CD4-positive, alpha-beta T cell (primary cell): ENCODE measurements at regions not wholly inside any gene's neighbourhood (a gene's known extent, or its start where the extent isn't known, plus 50 kb on each side); places are given as distances from the start of the nearest gene placed in this dataset.

Experiments
- ATAC-seq: fragments of 200-7000 bp; cut with Tn5 transposase; one replicate; pipeline ENCODE4 v1.10.0; 2022; ENCODE audit warnings: mild to moderate bottlenecking; ENCODE audit not compliant: poor library complexity
- CTCF ChIA-PET: fragments of 350-600 bp; sonication (Branson Sonifier 250); formaldehyde crosslinking; loops from one replicate; lab custom pipeline; 2021; ENCODE audit warnings: antibody characterized with exemption, inconsistent platforms; lab: Charles Lee
- POLR2A ChIA-PET: fragments of 350-600 bp; sonication (Branson Sonifier 250); formaldehyde crosslinking; loops from one replicate; lab custom pipeline; 2021; ENCODE audit warnings: antibody characterized with exemption, inconsistent platforms; lab: Charles Lee
- DNase-seq, 14 experiments: peaks; one replicate each; pipeline ENCODE4 v3.0.0-alpha.2; 2013 to 2020; ENCODE audit warnings: mixed read lengths in 2 of 14
- H3K27ac ChIP-seq, 2 donors: one replicate each; pipeline versions ENCODE4 v1.5.1 to v1.7.0; 2013; ENCODE audit warnings: low read length in 2 of 2, low read depth in 1 of 2, mild to moderate bottlenecking in 1 of 2
- H3K27me3 ChIP-seq, 2 experiments: 1 replicate in 1 of 2; 2 replicates in 1 of 2; pipeline versions ENCODE4 v1.6.1 to v1.7.0; 2013; ENCODE audit warnings: low read length in 2 of 2, control low read depth in 1 of 2, mild to moderate bottlenecking in 1 of 2, moderate library complexity in 1 of 2; ENCODE audit not compliant: insufficient read depth in 2 of 2, control insufficient read depth in 1 of 2
- H3K36me3 ChIP-seq: one replicate; pipeline ENCODE4 v1.6.1; 2013; ENCODE audit warnings: low read length, control low read depth; ENCODE audit not compliant: insufficient read depth
- H3K4me1 ChIP-seq: one replicate; pipeline ENCODE4 v1.6.1; 2013; ENCODE audit warnings: low read length, control low read depth; ENCODE audit not compliant: insufficient read depth
- H3K4me3 ChIP-seq: one replicate; pipeline ENCODE4 v1.5.1; 2013; ENCODE audit warnings: mild to moderate bottlenecking, low read length, moderate library complexity
- H3K9me3 ChIP-seq, 2 experiments: 1 replicate in 1 of 2; 2 replicates in 1 of 2; pipeline versions ENCODE4 v1.6.1 to v1.7.0; 2013; ENCODE audit warnings: low read length in 2 of 2, mild to moderate bottlenecking in 2 of 2, control low read depth in 1 of 2, moderate library complexity in 1 of 2; ENCODE audit not compliant: control insufficient read depth in 1 of 2, insufficient read depth in 1 of 2
- H3K27ac Mint-ChIP-seq: one replicate; pipeline ENCODE4 v1.8.0; 2020; ENCODE audit warnings: mixed read lengths
- H3K27me3 Mint-ChIP-seq: one replicate; pipeline ENCODE4 v1.8.0; 2021; ENCODE audit warnings: mixed read lengths
- H3K36me3 Mint-ChIP-seq: one replicate; pipeline ENCODE4 v1.8.0; 2021; ENCODE audit warnings: low read depth, mixed read lengths
- H3K4me1 Mint-ChIP-seq: one replicate; pipeline ENCODE4 v1.8.0; 2021; ENCODE audit warnings: low read depth, mixed read lengths
- H3K4me3 Mint-ChIP-seq: one replicate; pipeline ENCODE4 v1.8.0; 2020; ENCODE audit warnings: mild to moderate bottlenecking, mixed read lengths
- H3K9me3 Mint-ChIP-seq: one replicate; pipeline ENCODE4 v1.8.0; 2020; ENCODE audit warnings: mixed read lengths
- intact Hi-C, 2 experiments: fragments of 100-400 bp; cut with DNase I in 1 of 2; cut with micrococcal nuclease in 1 of 2; formaldehyde crosslinking; loops; one replicate each; pipeline versions ENCODE4 v1.15.1 to v1.9.0; 2023 to 2025; cut with DNase I, micrococcal nuclease
- TF ChIP-seq, protein P1 (sequence below): fragments of 200-600 bp; IDR thresholded peaks from one replicate; pipeline ENCODE4 v1.8.0; 2022; ENCODE audit warnings: antibody characterized with exemption, mild to moderate bottlenecking

DNA sequence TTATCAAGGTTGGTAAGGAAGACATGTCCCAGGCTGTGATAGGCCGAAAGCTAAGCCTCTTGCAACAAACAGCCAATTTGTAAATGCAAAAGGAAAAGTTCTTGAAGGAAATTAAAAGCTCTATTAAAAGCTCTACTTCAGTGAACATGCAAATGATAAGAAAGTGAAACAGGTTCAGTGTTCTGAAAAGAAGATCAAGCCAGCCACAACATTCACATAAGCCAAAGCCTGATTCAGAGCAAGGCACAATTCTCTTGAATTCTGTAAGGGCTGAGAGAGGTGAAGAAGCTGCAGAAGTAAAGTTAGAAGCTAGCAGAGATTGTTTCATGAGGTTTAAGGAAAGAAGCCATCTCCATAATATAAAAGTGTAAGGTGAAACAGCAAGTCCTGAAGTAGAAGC is 1259.5 kb upstream of the PIK3C3 start:
- TF ChIP-seq, protein P1, sequence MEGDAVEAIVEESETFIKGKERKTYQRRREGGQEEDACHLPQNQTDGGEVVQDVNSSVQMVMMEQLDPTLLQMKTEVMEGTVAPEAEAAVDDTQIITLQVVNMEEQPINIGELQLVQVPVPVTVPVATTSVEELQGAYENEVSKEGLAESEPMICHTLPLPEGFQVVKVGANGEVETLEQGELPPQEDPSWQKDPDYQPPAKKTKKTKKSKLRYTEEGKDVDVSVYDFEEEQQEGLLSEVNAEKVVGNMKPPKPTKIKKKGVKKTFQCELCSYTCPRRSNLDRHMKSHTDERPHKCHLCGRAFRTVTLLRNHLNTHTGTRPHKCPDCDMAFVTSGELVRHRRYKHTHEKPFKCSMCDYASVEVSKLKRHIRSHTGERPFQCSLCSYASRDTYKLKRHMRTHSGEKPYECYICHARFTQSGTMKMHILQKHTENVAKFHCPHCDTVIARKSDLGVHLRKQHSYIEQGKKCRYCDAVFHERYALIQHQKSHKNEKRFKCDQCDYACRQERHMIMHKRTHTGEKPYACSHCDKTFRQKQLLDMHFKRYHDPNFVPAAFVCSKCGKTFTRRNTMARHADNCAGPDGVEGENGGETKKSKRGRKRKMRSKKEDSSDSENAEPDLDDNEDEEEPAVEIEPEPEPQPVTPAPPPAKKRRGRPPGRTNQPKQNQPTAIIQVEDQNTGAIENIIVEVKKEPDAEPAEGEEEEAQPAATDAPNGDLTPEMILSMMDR, result no peak
- Mint-ChIP-seq H3K36me3 (no peaks in the 10 kb centered on the region), H3K4me3 (no peak overlapping the region), H3K27ac (no peak overlapping the region), H3K9me3 (peaks cover 18% of the 10 kb centered on the region), H3K27me3 (no peaks in the 10 kb centered on the region), H3K4me1 (no peaks in the 10 kb centered on the region)
- H3K27me3 ChIP-seq, result no peaks in the 10 kb centered on the region
- H3K4me3 ChIP-seq, result no peak overlapping the region
- intact Hi-C loops, result no loop called here
- DNase-seq, result no peak
- H3K4me1 ChIP-seq, result no peaks in the 10 kb centered on the region
- ATAC-seq, result no peak
- ChIA-PET POLR2A (no interaction called here), CTCF (no interaction called here)
- H3K27ac ChIP-seq, result no peak overlapping the region
- no peaks in the 10 kb centered on the region for H3K36me3 ChIP-seq
- peaks cover 0 to 4% of the 10 kb centered on the region in 2 experiments for H3K9me3 ChIP-seq

DNA sequence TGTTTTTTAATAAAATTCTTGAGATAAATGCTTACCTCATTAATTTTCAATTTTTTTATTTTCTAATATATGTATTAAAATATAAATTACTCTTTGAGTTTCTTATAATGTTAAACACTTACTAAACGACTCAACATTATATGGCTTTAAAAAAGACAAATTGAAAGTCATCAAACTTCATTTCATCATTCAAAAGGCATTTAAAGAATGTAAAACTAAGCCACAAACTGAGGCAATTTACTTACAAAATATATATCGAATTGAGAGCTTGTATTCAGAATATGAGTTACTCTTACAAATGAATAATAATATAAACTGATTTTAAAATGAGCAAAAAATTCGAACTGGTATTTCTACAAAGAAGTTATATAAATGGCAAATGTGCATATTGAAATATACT is 1262.2 kb upstream of the PIK3C3 start:
- no peak for ATAC-seq
- no peaks in the 10 kb centered on the region for H3K36me3 Mint-ChIP-seq
- TF ChIP-seq, protein P1, result no peak

GRCh38 chr18:40690062-40690461 is 1265.0 kb upstream of the PIK3C3 start:
- no peak for ATAC-seq
- no peak for DNase-seq
- H3K4me1 ChIP-seq, result no peaks in the 10 kb centered on the region
- Mint-ChIP-seq H3K4me3 (no peak overlapping the region), H3K27me3 (no peaks in the 10 kb centered on the region), H3K27ac (no peak overlapping the region), H3K4me1 (no peaks in the 10 kb centered on the region), H3K9me3 (peaks cover 9% of the 10 kb centered on the region), H3K36me3 (no peaks in the 10 kb centered on the region)
- TF ChIP-seq, protein P1, result no peak
- peaks cover 0 to 4% of the 10 kb centered on the region in 2 experiments for H3K9me3 ChIP-seq
- CTCF ChIA-PET, result no interaction called here
- no peak overlapping the region for H3K4me3 ChIP-seq
- H3K27me3 ChIP-seq, result no peaks in the 10 kb centered on the region
- H3K36me3 ChIP-seq, result no peaks in the 10 kb centered on the region
- H3K27ac ChIP-seq, result no peak overlapping the region
- intact Hi-C loops, result no loop called here
- POLR2A ChIA-PET, result no interaction called here

More for the DNA sequence above, 1262.2 kb upstream of the PIK3C3 start:
- ChIA-PET POLR2A (no interaction called here), CTCF (no interaction called here)
- Histone ChIP-seq H3K9me3 (peaks cover 0 to 4% of the 10 kb centered on the region in 2 experiments), H3K36me3 (no peaks in the 10 kb centered on the region), H3K27me3 (no peaks in the 10 kb centered on the region), H3K4me1 (no peaks in the 10 kb centered on the region), H3K4me3 (no peak overlapping the region), H3K27ac (no peak overlapping the region)
- H3K4me1 Mint-ChIP-seq, result no peaks in the 10 kb centered on the region
- H3K9me3 Mint-ChIP-seq, result peaks cover 17% of the 10 kb centered on the region
- H3K4me3 Mint-ChIP-seq, result no peak overlapping the region
- H3K27ac Mint-ChIP-seq, result no peak overlapping the region
- no peak for DNase-seq
- H3K27me3 Mint-ChIP-seq, result no peaks in the 10 kb centered on the region
- intact Hi-C loops, result no loop called here
